ENCODE measurements at regions not wholly inside any gene's neighbourhood (a gene's known extent, or its start where the extent isn't known, plus 50 kb on each side); places are given as distances from the start of the nearest gene placed in this dataset.

- TF ChIP-seq POLR2A (IDR thresholded peaks at IDR 0.05; ENCODE audit: low read length) (no peak), GATA1 (IDR thresholded peaks at IDR 0.05; ENCODE audit: low read depth, low read length) (no peak)
Measured at GRCh38 chr2:179341152-179341866, 76.7 kb upstream of the SESTD1 start.
